ENCODE measurements at regions not wholly inside any gene's neighbourhood (a gene's known extent, or its start where the extent isn't known, plus 50 kb on each side); places are given as distances from the start of the nearest gene placed in this dataset.

DNA sequence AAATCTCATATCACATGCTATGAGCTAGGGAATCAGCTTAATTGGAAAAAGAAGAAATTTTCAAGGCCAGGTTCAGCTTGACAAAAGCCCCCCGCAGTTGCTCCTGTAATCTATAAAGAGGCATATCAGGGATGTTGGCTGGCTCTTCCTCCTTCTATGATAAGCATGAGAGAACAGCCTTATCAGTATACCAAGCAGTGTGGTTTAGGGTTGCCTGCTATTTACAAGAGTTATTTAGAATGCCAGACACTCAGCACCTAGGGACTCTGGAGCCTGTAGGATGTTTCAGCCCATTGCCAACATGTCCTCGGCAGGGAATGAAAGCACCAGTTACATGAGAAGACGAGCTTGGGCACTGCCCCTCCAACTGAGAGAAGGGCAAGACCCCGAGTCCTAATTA is 89.5 kb upstream of the TMPO start:
- no peak for DNase-seq
- ATAC-seq, result no peak
- Mint-ChIP-seq H3K4me3 (no peak overlapping the region), H3K27me3 (peaks cover 7% of the 10 kb centered on the region), H3K4me1 (no peaks in the 10 kb centered on the region), H3K36me3 (ENCODE audit: low read depth) (no peaks in the 10 kb centered on the region), H3K27ac (no peak overlapping the region)
- no peaks in the 10 kb centered on the region for H3K9me3 ChIP-seq (ENCODE audit: control insufficient read depth, low read length, poor library complexity, severe bottlenecking)

DNA sequence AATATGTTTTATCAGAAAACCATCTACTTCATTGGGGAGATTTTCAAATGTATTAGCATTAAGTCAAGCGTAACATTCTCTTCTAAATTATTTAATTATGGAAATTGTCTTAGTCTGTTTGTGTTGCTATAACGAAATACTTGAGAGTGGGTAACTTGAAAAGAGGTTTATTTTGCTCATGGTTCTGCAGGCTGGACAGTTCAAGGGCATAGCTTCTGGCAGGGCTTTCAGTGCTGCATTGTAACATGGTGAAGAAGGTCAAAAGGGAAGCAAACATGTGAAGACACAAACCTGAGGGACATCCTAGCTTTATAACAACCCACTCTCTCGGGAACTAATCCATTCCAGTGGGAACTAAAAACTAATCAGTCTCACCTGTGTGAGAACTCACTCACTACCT is 84.3 kb upstream of the TMPO start:
- Mint-ChIP-seq H3K4me1 (no peaks in the 10 kb centered on the region), H3K27me3 (peaks cover 18% of the 10 kb centered on the region), H3K4me3 (no peak overlapping the region), H3K36me3 (ENCODE audit: low read depth) (no peaks in the 10 kb centered on the region), H3K27ac (no peak overlapping the region)
- ATAC-seq, result no peak
- no peak for DNase-seq
- no peaks in the 10 kb centered on the region for H3K9me3 ChIP-seq (ENCODE audit: control insufficient read depth, low read length, poor library complexity, severe bottlenecking)

DNA sequence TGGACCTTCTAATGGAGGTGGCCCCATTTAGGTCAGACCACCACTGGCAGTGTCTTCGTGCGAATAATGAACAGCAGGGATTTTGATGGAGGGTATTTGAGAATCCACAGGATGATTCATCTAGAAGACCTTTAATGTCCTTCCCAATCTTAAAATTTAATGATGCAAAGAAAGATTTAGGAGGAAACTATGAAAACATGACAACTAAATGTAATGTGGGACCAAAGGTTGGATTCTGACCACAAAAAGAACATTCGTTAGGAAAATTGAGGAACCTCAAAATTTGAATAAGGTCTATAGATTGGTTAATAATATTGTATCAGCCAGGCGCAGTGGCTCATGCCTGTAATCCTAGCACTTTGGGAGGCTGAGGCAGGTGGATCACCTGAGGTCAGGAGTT is 78.2 kb upstream of the TMPO start:
- Mint-ChIP-seq H3K4me1 (peaks cover 3% of the 10 kb centered on the region), H3K4me3 (no peak overlapping the region), H3K27me3 (peaks cover 58% of the 10 kb centered on the region), H3K36me3 (ENCODE audit: low read depth) (peaks cover 5% of the 10 kb centered on the region), H3K27ac (no peak overlapping the region)
- DNase-seq, result no peak
- no peak for ATAC-seq
- no peaks in the 10 kb centered on the region for H3K9me3 ChIP-seq (ENCODE audit: control insufficient read depth, low read length, poor library complexity, severe bottlenecking)

DNA sequence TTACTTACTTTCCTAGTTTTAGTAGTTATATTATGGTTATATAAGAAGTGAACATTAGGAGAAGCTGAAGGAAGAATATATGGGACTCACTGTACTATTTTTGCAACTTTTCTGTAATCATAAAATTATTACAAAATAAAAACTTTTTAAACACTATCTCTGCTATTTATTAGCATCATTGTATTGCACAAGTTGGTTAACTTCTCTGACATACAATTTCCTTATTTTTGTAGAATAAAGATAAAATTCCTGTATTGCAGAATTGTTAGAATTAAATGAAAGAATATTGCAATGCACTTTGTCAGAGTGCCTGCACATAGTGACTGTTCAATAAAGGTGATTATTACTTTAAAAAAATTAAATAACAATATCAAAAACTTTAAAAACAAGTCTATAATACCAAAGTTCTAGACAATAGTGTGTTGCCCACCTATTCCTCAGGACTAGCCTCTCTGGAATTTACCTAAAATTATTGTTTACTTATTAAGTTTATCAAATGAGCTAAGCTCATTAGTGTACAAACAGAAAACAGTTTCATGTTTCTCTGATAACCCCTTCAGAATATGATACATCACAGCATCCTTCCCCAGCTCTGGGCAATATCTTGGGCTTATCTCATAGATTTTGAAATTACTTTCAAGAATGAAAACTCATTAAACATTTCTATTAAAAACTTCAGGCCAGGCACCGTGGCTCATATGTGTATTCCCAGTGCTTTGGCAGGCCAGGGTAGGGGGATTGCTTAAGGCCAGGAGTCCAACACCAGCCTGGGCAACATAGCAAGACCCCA is 77.4 kb upstream of the TMPO start:
- DNase-seq, result no peak
- Mint-ChIP-seq H3K27ac (no peak overlapping the region), H3K36me3 (ENCODE audit: low read depth) (peaks cover 5% of the 10 kb centered on the region), H3K27me3 (peaks cover 63% of the 10 kb centered on the region), H3K4me1 (peaks cover 3% of the 10 kb centered on the region), H3K4me3 (no peak overlapping the region)
- no peak for ATAC-seq
- no peaks in the 10 kb centered on the region for H3K9me3 ChIP-seq (ENCODE audit: control insufficient read depth, low read length, poor library complexity, severe bottlenecking)

DNA sequence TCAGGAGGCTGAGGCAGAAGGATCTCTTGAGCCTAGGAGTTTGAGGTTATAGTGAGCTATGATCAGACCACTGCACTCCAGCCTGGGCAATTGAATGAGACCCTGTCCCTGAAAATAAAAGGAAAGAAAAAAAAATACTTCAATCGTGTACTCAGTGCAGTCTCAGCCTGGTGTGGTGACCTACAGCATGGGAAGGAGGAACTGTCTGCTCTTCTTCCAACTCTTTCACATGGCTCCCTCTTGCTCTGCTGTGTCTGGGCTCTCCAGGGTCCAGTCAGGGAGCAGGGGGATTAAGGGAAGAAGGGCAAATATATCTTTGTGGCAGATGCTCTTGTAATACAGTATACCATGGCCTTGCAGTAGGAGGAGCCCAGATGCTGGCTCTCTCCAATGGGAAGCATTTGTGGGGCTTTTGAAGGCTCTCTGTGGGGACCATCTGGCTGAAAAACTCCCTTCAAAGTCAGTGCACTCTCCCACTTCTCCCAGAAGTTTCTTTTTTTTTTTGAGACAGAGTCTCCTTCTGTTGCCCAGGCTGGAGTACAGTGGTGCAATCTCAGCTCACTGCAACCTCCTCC is 76.6 kb upstream of the TMPO start:
- Mint-ChIP-seq H3K36me3 (ENCODE audit: low read depth) (peaks cover 5% of the 10 kb centered on the region), H3K27ac (no peak overlapping the region), H3K4me3 (no peak overlapping the region), H3K4me1 (peaks cover 3% of the 10 kb centered on the region), H3K27me3 (peaks cover 63% of the 10 kb centered on the region)
- H3K9me3 ChIP-seq (ENCODE audit: control insufficient read depth, low read length, poor library complexity, severe bottlenecking), result no peaks in the 10 kb centered on the region
- ATAC-seq (no peak), DNase-seq (no peak)

DNA sequence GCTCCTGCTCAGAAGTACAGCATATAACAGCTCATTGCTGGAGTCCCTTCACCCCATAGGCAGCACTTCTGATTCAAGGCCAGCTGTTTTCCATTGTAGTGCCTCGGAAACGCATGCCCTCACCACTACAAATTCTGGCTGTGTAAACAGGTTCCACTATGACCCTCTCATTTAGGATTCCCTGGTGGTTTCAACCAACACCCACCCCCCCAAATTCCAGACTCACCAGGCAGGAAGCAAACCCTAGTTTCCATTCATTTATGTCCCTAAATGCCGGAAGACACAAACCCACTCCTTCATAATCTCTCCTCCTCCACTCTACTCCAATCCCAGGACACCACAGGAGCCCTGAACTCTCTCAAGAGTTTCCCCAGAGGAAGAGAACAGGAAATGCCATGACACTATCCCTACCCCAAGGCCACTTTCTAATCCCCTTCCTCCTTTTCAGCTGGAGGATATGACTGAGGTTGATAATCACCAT is 75.9 kb upstream of the TMPO start:
- H3K4me1 Mint-ChIP-seq, result peaks cover 3% of the 10 kb centered on the region
- no peak overlapping the region for H3K4me3 Mint-ChIP-seq
- H3K9me3 ChIP-seq (ENCODE audit: control insufficient read depth, low read length, poor library complexity, severe bottlenecking), result no peaks in the 10 kb centered on the region
- DNase-seq (no peak), ATAC-seq (no peak)
- peaks cover 5% of the 10 kb centered on the region for H3K36me3 Mint-ChIP-seq (ENCODE audit: low read depth)
- peak overlapping the region; percentile 6 for H3K27ac Mint-ChIP-seq
- peaks cover 69% of the 10 kb centered on the region for H3K27me3 Mint-ChIP-seq

DNA sequence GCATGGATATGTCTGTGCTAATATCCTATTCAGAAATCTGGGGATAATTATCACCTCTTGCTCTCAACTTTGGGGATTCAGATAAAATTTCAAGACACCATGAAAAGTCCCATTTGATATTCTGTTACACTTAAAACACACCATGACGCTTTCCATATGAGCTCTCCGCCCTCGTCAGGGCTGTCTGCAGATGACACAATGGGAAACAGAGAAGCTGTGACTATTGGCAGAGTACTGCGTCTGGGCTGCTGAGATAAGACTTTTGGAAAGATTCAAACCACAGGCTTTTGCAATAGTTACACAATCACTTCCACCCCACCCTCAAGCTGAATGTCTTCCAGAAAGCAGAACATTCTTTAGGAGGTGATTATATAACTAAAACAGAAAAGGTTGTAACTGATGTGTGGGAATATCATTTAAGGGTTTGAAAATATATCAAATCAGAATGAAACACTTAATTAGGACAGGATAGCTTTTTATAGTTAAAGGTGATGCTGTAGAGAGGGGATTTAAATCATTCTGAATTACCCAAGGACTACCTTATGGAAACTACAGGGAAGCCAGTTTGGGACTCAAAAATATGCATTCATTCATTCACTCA is 75.3 kb upstream of the TMPO start:
- Mint-ChIP-seq H3K4me3 (no peak overlapping the region), H3K27me3 (peaks cover 68% of the 10 kb centered on the region), H3K27ac (no peak overlapping the region), H3K4me1 (peaks cover 3% of the 10 kb centered on the region), H3K36me3 (ENCODE audit: low read depth) (peaks cover 5% of the 10 kb centered on the region)
- peak; percentile 56 for ATAC-seq
- no peak for DNase-seq
- no peaks in the 10 kb centered on the region for H3K9me3 ChIP-seq (ENCODE audit: control insufficient read depth, low read length, poor library complexity, severe bottlenecking)

DNA sequence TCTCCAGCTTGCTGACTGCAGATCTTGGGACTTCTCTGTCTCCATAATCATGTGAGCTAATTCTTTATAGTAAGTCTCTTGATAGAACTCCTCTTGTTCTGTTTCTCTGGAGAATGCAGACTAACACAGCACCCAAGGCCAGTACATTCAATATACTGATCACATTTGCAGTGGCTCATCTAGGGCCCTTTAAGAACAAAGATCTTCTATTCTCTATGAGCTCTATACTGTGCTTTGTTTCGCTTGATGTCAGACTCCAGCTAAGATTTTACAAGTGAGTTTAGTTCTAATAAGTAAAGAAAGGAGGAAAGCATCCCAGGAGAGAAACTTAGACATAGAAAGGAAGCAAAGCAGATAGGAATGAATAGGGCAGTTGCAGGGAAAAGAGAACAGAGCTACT is 69.3 kb upstream of the TMPO start:
- H3K4me3 Mint-ChIP-seq, result no peak overlapping the region
- ATAC-seq (no peak), DNase-seq (no peak)
- H3K36me3 Mint-ChIP-seq (ENCODE audit: low read depth), result no peaks in the 10 kb centered on the region
- peaks cover 4% of the 10 kb centered on the region for H3K4me1 Mint-ChIP-seq
- no peaks in the 10 kb centered on the region for H3K9me3 ChIP-seq (ENCODE audit: control insufficient read depth, low read length, poor library complexity, severe bottlenecking)
- peaks cover 38% of the 10 kb centered on the region for H3K27me3 Mint-ChIP-seq
- no peak overlapping the region for H3K27ac Mint-ChIP-seq

DNA sequence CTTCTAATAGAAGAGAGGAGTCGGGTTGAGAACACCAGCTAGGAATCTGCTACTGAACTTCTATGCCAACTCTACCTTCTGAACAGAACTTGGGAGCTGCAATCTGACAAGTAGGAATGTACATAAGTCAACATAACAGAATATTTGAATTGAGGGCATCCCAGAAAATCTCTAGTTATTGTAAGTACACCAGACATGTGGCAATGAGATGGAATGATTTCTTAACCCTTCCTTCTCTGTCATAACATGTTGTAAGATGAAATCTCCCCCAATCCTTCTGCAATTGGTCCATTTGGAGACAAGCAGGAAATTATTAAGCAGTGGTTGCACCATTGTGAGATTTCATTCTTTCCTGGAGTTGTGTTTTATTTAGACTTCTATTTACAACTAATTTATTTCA is 68.7 kb upstream of the TMPO start:
- H3K9me3 ChIP-seq (ENCODE audit: control insufficient read depth, low read length, poor library complexity, severe bottlenecking), result no peaks in the 10 kb centered on the region
- Mint-ChIP-seq H3K4me1 (peaks cover 4% of the 10 kb centered on the region), H3K4me3 (no peak overlapping the region), H3K36me3 (ENCODE audit: low read depth) (no peaks in the 10 kb centered on the region), H3K27me3 (peaks cover 36% of the 10 kb centered on the region), H3K27ac (no peak overlapping the region)
- DNase-seq (no peak), ATAC-seq (no peak)

DNA sequence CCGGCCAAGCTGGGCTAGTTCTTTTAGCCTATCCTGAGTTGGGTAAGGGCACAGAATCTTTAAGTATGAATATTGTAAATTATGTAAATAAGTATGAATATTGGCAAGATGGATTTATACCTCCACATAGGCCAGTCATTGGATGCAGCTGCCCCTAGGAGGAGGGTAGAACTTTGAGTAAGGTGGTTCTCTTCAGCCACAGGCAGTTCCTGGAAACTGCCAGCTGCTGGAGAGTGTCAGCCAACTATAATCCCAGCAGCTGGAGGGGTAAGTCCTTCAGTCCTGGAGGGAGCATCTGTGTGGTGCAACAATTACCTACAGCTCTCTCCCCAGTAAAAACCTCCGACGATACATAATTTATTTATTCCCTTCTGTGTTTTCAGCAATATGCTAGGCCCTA is 65.8 kb upstream of the TMPO start:
- Mint-ChIP-seq H3K4me3 (no peak overlapping the region), H3K27ac (no peak overlapping the region), H3K4me1 (peaks cover 4% of the 10 kb centered on the region), H3K27me3 (peaks cover 38% of the 10 kb centered on the region), H3K36me3 (ENCODE audit: low read depth) (no peaks in the 10 kb centered on the region)
- DNase-seq (no peak), ATAC-seq (no peak)
- no peaks in the 10 kb centered on the region for H3K9me3 ChIP-seq (ENCODE audit: control insufficient read depth, low read length, poor library complexity, severe bottlenecking)

DNA sequence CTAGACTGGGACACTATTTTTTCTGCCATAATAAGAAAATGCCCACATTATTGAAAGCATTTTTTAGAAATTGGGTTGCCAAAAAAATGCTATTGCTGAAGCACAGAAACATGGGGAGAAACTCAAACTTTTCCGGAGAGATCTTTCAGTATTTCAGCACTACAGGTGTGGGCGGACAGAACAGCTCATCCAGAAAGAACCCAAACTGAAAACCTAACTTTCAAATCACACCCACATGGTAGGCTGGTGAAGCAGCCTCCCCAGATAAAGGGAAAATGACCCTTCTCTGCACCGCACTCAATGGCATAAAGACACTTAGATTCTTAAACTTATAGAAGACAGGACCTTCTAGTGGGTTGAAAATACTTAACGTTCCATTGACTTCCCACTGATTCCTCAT is 62.3 kb upstream of the TMPO start:
- peaks cover 7% of the 10 kb centered on the region for H3K4me1 Mint-ChIP-seq
- H3K36me3 Mint-ChIP-seq (ENCODE audit: low read depth), result no peaks in the 10 kb centered on the region
- H3K4me3 Mint-ChIP-seq, result no peak overlapping the region
- no peak overlapping the region for H3K27ac Mint-ChIP-seq
- peaks cover 42% of the 10 kb centered on the region for H3K27me3 Mint-ChIP-seq
- no peak for ATAC-seq
- no peak for DNase-seq
- H3K9me3 ChIP-seq (ENCODE audit: control insufficient read depth, low read length, poor library complexity, severe bottlenecking), result no peaks in the 10 kb centered on the region

DNA sequence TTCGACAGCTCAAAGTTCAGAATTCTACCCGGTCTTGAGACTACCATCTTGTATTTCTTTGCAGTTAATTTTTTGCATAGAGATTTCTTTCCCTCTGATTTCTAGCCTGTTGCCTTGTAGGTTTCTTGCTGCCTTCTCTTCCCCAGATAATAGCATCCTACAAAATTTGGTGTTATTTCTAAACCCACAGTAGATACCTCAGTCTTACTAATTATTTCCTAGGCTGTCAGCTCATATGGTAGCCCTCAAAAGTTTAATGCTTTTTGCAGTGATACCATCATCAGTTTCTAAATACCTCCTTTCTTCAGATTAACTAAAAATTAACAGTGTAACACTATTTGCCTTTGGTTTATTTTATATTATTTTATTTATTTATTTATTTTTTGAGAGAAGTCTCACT is 61.9 kb upstream of the TMPO start:
- DNase-seq, result no peak
- H3K9me3 ChIP-seq (ENCODE audit: control insufficient read depth, low read length, poor library complexity, severe bottlenecking), result no peaks in the 10 kb centered on the region
- ATAC-seq, result no peak
- H3K4me3 Mint-ChIP-seq, result no peak overlapping the region
- H3K36me3 Mint-ChIP-seq (ENCODE audit: low read depth), result no peaks in the 10 kb centered on the region
- no peak overlapping the region for H3K27ac Mint-ChIP-seq
- peaks cover 38% of the 10 kb centered on the region for H3K27me3 Mint-ChIP-seq
- H3K4me1 Mint-ChIP-seq, result peaks cover 7% of the 10 kb centered on the region

DNA sequence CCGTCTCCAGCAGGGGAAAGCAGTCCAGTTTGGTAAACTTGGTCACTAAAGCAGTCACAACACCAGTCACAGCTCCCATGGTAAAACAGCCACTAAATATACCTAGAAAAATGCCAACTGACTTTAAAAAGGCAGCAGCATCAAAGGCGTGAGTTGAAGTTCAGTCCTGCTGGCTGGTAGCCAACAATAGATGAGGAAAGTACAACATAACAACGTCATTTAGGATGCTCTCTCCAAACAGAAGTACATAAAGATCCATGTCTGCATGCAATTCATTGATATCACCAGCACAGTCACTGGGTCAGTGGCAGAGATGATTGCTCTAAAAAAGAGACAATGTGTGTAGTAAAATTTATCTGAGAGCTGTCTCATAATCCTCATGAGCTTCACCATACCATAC is 59.3 kb upstream of the TMPO start:
- H3K9me3 ChIP-seq (ENCODE audit: control insufficient read depth, low read length, poor library complexity, severe bottlenecking), result no peaks in the 10 kb centered on the region
- no peak for ATAC-seq
- H3K36me3 Mint-ChIP-seq (ENCODE audit: low read depth), result no peaks in the 10 kb centered on the region
- H3K4me1 Mint-ChIP-seq, result peaks cover 7% of the 10 kb centered on the region
- peaks cover 38% of the 10 kb centered on the region for H3K27me3 Mint-ChIP-seq
- peak overlapping the region; percentile 21 for H3K4me3 Mint-ChIP-seq
- H3K27ac Mint-ChIP-seq, result no peak overlapping the region
- DNase-seq, result no peak

All from T-helper 17 cell (primary cell).